ENCODE measurements at regions not wholly inside any gene's neighbourhood (a gene's known extent, or its start where the extent isn't known, plus 50 kb on each side); places are given as distances from the start of the nearest gene placed in this dataset.

DNA sequence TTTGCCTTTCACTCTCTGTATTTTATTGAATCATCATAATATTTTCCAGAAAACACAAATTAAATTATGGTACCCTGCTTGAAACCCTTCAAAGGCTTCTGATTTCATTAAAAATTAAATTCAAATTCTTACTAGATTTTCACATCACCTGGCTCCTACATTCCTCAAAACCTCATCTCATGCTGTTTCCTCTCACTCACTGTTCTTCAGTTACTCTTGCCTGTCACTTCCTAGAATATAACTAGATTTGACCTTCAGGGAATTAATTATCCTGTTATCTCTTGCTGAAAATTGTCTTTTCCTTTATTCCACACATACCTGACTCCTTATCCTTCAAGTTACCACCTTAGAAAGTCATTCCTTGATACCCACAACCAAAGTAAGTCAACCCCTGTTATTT lies 2294.7 kb downstream of the PCDH9 start:
- DNase-seq (ENCODE audit: low spot score): no peak
- H3K36me3 ChIP-seq: no peaks in the 10 kb centered on the region
- TF ChIP-seq, protein P1, sequence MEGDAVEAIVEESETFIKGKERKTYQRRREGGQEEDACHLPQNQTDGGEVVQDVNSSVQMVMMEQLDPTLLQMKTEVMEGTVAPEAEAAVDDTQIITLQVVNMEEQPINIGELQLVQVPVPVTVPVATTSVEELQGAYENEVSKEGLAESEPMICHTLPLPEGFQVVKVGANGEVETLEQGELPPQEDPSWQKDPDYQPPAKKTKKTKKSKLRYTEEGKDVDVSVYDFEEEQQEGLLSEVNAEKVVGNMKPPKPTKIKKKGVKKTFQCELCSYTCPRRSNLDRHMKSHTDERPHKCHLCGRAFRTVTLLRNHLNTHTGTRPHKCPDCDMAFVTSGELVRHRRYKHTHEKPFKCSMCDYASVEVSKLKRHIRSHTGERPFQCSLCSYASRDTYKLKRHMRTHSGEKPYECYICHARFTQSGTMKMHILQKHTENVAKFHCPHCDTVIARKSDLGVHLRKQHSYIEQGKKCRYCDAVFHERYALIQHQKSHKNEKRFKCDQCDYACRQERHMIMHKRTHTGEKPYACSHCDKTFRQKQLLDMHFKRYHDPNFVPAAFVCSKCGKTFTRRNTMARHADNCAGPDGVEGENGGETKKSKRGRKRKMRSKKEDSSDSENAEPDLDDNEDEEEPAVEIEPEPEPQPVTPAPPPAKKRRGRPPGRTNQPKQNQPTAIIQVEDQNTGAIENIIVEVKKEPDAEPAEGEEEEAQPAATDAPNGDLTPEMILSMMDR (IDR thresholded peaks at IDR 0.05): no peak
- no peak overlapping the region for H3K4me3 ChIP-seq
- H3K9me3 ChIP-seq: no peaks in the 10 kb centered on the region
- H3K4me1 ChIP-seq: no peaks in the 10 kb centered on the region
- no peaks in the 10 kb centered on the region for H3K27me3 ChIP-seq
- no peak overlapping the region for H3K27ac ChIP-seq

DNA sequence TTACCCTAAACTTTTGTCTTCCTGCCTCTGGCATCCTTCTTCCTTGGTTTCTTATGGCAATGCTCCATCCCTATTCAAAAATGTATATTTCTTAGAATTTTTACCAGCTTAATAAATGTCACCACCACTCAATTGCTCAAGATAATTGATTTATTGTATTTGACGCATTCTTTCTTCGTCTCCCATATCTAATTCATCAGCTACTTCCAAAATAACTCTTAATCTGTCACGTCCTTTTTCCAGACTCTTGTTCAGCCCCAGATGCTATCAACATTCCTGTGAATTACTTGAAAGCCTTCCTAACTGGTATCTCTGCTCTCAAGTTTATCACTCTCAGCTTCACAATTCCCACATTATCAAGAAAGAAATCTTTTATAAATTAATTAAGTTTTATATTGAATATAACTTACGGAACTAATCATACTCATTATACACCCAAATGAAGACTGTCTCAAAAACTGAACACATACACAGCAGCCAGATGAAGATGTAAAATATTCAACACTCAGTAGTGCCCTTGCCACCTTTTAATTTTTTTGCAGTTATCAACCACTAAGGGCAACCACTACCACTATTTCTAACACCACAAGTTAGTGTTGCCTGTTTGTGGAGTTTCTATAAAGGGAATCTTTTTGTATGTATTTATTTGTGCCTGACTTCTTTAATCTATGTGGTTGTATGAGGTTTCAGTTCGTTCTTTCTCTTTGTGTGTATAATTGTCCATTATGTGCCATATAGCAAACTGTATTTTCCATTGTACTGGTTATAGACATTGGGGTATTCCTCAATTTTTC lies 2295.4 kb downstream of the PCDH9 start:
- H3K27ac ChIP-seq: no peak overlapping the region
- TF ChIP-seq, protein P1 (IDR thresholded peaks at IDR 0.05): no peak
- no peaks in the 10 kb centered on the region for H3K4me1 ChIP-seq
- DNase-seq (ENCODE audit: low spot score): no peak
- H3K36me3 ChIP-seq: no peaks in the 10 kb centered on the region
- H3K9me3 ChIP-seq: no peaks in the 10 kb centered on the region
- no peak overlapping the region for H3K4me3 ChIP-seq
- no peaks in the 10 kb centered on the region for H3K27me3 ChIP-seq

DNA sequence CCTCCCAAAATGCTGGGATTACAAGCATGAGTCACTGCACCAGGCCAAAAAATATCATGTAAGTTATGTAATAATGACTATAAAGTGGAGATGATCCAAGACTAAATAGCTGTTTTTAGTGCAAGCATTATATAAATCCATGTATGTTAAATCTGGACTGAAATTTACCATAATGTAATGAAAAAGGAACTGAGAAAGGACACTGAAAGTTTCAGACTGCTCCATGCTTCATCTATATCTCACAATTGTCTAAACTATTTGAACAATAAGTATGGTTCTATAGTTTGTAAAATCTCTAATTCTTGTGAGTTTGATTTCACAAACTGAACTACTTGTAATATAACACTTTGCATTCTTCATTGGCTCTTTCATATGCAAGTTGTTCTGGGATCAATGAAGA lies 2299.5 kb downstream of the PCDH9 start:
- DNase-seq (ENCODE audit: low spot score): no peak
- TF ChIP-seq, protein P1 (IDR thresholded peaks at IDR 0.05): no peak
- Histone ChIP-seq H3K27ac (no peak overlapping the region), H3K9me3 (no peaks in the 10 kb centered on the region), H3K4me1 (no peaks in the 10 kb centered on the region), H3K36me3 (no peaks in the 10 kb centered on the region), H3K27me3 (no peaks in the 10 kb centered on the region), H3K4me3 (no peak overlapping the region)

DNA sequence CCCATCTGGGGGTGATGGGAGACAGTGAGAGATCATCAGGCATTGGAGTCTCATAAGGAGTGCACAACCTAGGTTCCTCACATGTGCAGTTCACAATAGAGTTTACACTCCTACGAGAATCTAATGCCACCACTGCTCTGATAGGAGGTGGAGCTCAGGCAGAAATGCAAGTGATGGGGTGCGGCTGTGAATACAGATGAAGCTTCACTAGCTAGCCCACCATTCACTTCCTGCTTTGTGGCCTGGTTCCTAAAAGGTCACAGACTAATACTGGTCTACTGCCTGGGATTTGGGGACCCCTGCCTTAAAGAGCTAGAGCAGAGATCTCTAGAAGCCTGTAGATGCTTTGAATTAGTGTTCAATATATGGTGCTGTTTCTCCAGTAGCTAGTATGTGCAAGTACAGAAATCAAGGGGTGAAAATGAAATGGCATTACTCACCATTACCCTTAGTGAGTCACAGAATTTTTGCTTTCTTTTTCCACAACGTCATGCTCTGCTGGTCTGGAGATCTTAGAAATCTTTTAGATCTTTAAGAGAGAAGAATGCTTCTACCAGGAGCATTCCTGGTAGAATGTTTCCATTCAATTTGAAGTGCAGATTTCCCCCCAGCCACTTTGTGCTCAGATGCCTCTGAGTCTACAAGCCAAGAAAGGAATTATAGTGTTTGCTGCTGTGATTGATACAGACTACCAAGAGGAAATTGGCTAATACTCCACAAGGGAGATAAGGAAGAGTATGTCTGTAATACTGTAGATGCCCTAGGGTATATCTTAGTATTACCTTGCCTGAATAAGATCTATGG lies 2301.2 kb downstream of the PCDH9 start:
- Histone ChIP-seq H3K27ac (no peak overlapping the region), H3K36me3 (no peaks in the 10 kb centered on the region), H3K9me3 (no peaks in the 10 kb centered on the region), H3K27me3 (no peaks in the 10 kb centered on the region), H3K4me1 (no peaks in the 10 kb centered on the region), H3K4me3 (no peak overlapping the region)
- TF ChIP-seq, protein P1 (IDR thresholded peaks at IDR 0.05): no peak
- DNase-seq (ENCODE audit: low spot score): no peak

DNA sequence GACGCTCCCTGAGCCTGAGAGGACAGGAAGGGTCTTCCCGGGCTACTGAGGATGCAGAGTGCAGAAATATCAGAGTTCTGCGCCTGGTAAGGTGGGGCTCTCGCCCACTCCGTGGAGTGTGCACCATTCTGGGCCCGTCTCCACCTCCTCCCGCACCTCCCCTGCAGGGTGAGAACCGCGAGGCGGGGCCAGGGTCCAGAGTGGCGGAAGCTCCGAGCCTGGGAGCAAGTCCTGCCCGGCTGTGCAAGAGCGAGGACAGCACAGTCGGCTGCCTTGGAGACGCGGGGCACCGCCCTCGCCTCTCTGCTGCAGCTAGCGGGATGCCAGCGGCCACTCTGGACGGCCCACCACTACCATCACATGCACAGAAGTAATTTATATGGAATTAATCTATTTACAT lies 2304.4 kb downstream of the PCDH9 start:
- Histone ChIP-seq H3K36me3 (no peaks in the 10 kb centered on the region), H3K4me3 (no peak overlapping the region), H3K9me3 (no peaks in the 10 kb centered on the region), H3K4me1 (no peaks in the 10 kb centered on the region), H3K27ac (no peak overlapping the region), H3K27me3 (no peaks in the 10 kb centered on the region)
- TF ChIP-seq, protein P1 (IDR thresholded peaks at IDR 0.05): no peak
- no peak for DNase-seq (ENCODE audit: low spot score)
